EL (cell line): ENCODE measurements at regions not wholly inside any gene's neighbourhood (a gene's known extent, or its start where the extent isn't known, plus 50 kb on each side); places are given as distances from the start of the nearest gene placed in this dataset.

Experiments used
- DNase-seq: peaks from one replicate; pipeline ENCODE4 v3.0.0-alpha.2; 2016

DNA sequence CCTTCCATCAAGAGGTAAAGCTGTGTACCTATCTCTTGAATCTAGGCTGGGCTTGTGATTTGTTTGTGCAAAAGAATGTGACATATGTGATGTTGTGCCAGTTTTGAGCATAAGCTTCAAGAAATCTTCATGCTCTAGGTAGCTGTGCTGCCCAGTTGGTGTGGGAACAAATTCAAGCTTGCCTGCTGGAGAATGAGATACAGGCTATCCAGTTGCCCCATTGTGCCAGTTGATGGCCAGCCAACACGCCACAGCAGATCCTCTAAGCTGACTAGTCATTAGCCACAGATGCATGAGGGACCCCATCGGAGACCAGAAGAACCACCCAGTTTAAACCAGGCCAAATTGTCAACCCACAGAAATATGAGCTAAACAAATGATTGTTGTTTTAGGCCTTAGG lies 180.5 kb upstream of the MPHOSPH6 start:
- DNase-seq = no peak

DNA sequence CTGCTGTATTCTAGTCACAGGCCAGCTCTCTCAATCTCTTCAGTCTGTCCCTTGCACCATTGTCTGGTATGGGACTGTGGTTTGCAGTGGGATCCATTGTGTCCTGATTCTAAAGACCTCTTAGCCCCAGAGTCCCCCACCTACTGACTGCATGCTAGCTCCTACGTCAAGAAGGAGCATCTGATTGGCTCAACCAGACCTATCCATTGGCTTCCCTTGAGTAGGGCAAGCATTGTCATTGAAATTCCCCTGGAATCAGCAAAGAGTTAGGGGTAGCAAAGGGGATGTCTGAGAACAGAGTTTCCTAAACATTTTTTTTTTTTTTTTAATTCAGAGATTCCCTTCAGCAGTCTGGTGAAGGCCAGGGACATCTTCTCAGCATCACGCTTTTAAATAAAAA lies 175.3 kb upstream of the MPHOSPH6 start:
- DNase-seq = no peak

DNA sequence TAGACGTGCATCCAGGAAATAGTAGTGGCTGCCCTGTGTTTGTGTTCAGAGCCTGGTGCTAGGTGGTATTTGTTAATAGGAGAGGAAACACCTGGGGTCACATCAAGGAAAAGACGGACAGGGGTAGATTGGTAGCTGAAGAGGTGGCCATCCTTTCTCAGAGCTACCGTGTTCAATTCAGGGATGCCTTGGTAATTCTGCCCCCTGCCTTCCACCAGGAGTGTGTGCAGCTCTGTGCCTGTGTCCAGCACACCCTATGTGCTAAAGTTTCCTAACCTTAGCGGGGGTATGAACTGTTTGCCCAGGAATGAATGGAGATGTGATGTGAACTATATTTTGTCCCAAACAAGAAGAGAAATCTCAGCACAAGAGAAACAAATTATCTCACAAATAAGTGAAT lies 174.1 kb upstream of the MPHOSPH6 start:
- no peak for DNase-seq

DNA sequence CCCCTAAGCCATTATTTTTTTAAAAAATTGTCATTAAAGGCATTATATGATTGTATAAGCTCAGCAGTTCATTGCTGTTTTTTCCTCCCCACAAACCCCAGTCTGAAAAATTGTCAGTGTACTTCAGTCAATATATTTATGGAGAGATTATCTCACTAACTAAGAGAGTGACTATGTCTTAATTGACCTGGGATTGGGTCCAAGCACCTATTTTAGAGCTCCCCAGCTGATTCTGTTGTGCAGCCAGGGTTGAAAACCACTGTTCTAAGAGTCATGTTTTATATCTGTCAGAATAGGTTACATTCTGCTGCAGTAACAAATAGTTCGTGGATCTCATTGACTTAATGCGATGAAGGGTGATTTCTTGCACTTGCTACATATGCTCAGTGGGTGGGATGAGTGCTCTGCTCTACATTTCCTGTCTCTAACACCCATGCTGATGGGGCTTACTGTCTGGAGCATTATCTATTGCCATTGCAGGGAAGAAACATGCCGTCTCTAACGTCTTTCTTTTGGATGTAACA lies 171.2 kb upstream of the MPHOSPH6 start:
- no peak for DNase-seq

DNA sequence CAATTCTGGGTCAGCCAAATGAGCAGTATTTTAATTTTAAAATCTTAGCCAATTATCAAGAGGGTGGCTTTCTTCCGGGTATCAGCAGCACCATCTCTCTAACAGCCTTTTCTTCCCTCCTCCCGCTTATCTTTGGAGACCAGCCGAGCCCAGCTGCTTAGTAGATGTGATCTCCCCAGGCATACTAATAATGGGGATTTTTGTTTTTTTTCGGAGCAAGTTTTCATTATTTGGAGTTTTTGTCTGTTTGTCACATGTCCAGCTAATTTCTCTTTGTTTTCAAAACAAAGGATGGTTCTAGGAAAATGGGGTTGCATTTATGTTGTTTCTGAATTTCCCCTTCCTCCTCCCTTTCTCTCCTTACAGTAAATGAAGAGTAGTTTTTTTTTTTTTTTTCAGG lies 170.5 kb upstream of the MPHOSPH6 start:
- DNase-seq = no peak

DNA sequence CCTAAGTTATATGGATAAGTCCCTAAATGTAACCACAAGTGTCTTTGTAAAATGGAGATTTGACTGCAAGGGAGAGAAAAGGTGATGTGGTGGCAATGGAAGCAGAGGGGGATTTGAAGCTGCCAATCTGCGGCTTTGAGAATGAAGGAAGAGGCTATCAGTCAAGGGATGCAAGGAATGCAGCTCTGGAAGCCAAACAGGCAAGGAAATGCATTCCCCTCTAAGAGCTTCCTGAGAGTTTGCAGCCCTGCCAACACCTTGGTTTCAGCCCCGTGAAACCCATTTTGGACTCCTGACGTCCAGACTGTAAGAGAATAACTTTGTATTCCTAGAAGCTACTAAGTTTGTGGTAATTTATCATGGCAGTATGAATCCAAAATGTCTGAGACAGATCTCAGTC lies 167.3 kb upstream of the MPHOSPH6 start:
- no peak for DNase-seq

DNA sequence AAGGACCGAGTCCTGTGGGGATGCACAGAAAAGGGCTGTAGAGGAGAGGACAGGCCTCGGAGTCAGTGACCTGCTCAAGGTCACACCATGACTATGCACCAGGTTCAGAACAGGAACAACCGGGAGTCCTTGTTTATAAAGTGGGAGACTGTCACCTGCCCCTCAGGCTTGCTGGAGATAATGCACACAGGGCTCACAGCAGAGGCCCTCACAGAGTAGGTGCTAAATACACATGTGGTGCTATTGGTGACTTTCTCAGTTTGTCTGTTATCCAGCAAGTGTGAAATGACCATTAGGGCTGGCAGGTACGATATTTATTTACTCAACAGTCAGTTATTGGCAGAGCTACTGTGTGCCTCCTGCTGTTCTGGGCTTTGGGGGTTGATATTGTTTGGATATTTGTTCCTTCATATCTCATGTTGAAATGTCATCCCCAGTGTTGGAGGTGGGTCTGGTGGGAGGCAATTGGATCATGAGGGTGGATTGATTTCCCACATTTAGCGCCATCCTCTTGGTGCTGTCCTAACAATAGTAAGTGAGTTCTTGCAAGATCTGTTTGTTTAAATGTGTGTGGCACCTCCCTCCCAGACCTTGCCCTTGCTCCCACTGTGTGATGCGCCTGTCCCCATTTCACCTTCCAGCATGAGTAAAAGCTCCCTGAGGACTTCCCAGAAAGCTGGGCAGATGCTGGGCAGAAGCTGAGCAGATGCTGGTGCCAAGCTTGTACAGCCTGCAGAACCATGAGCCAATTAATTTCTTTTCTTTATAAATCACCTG lies 162.1 kb upstream of the MPHOSPH6 start:
- no peak for DNase-seq

DNA sequence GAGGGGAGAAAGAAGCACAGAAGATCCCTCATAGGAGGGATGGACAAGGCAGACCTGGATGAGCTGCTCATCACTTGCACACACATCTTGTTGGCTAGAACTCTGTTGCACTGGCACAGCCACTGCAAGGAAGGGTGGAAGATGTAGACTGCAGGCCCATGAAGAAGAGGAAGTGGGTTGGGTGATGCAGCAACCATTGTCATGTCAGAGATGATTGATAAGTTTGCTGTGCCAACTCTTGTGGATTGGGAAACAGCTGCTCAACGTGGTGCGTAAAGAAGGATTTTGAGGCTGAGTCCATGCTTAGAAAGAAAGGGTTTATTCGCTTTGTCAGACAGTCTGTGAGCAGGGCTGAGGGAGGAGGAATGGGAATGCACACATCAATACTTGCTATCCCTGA lies 161.4 kb upstream of the MPHOSPH6 start:
- no peak for DNase-seq

DNA sequence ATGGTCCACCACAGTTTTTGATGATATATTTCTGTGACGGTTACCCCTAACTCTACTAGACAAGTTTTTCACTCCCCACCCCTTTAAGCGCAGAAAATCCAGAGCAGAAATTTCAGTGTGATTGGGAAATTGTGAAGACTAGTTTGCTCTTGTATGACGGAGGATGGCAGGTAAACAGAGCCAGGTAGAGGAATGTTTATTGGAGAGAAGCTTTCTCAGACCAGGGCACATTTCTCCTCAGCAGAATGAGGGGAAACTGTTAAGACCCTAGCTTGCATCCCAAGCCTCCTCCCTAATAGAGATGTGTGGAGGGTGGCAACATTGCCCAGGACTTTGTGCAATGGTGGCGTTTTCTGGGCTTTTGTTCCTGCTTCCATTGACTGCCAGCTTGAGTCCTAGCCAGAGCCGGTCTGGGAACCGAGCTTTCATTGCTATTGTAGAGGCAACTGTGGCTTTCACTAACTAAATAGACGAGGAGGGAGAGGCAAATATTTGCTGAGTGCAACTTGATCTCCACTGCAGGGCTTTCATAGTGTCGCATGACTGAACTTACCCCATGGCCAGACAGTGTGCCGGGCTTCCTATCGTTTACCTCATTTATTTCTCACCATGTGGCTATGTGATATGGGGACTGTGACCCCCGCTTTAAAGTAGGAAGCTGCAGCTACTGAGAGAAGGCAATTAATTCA lies 159.6 kb upstream of the MPHOSPH6 start:
- no peak for DNase-seq

DNA sequence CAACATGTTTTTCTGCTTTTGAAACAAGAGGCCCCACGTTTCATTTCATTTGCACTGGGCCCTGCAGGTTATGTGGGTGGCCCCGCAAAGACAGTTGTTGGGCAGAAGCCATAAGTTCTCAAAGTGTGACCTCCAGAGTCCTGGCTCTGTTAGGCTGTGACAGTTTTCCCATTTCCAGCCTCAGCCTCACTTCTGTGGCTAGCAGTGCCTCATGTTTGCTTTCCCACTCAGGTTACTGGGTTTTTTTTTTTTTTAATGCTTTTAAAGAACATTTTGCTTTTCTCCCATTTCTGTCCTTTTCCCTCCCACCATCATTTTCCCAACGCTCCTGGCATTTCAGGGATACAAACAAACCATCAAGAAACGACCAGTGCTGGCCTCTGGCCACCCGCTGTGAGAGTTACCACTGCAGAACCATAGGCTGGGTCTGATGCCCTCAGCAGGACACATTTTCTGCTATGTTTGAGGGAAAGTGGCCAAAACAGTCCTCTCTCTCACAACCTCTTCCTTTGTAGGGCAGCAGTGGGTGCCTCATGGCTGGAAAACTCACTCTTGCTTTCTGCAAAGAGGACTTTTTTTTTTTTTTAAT lies 159.0 kb upstream of the MPHOSPH6 start:
- no peak for DNase-seq

DNA sequence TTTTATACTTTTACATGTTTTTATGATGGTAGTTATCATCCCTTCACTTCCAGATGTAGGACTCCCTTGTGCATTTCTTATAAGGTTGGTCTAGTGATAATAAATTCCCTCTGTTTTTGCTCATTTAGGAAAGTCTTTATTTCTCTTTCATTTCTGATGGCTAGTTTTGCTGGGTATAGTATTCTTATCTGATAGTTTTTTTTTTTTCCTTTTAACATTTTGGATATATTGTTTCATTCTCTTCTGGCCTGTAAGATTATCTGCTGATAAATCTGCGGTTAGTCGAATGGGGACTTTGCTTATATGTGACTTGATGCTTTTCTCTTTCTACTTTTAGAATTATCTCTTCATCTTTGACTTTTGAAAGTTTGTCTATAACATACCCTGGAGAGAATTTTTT lies 153.1 kb upstream of the MPHOSPH6 start:
- no peak for DNase-seq

DNA sequence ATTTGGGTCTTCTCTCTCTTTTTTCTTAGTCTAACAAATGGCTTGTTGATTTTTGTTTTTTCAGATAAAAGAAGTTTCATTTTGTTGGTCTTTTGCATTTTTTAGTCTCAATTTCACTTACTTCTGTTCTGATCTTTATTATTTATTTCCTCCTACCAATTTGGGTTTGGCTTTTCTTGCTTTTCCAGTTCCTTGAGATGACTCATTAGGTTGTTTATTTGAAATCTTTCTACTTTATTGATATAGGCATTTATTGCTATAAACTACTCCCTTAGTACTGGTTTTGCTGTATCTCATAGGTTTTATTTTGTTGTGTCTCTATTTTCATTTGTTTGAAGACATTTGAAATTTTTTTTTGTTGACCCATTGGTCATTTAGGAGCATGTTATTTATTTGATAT lies 152.2 kb upstream of the MPHOSPH6 start:
- DNase-seq = no peak

DNA sequence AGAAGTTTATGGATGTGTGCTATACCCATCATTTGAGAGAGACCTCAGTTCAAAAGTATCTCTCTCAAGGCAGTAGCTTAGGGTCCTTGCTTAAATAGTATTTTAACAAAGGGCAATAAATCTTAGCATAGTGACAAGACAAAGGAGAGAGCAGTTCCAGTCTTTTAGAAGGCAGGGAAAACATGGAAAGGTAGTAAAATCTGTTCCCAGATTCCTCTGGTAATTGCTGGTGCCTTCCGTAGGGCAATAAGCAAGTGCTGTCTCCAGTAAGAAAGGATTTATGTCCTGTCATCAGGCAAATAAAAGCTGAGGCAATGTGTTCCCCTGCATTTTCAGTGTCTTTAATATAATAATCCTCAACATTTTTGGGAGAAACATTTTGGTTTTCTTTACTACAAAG lies 149.0 kb upstream of the MPHOSPH6 start:
- no peak for DNase-seq

DNA sequence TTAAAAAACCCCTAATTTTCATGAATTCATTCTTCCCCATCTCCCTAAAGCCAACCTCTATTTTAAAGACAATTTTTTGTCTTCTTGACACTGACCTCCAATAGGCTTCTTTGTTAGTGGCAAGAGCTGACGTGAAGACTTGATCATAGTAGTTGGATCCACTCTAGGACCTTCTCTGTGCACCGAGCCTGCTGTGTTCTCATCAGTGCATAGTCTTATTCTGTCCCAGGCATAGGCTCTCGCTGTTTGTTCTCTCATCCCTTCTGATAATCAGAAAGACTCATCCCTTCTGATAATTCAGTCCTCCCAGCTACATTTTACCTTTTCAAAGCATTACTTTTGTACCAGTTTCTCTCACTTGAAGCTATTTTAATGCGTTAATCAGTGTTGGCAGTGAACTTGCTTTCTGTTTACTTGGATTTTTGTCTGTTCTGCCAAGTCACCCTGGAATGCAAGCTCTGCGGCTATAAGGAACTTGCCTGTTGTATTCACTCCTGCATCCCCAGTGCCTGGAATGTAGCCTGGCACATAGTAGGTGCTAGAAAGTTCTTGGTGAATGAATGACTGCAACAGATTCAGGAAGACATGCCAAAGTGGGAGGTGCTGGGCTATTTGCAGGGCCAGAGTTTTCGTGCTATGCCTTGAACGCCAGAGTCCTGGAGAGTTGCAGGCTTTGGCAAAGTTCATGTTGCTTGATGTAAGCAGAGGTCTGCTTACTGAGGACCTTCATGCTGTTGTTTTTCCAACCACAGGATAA lies 147.6 kb upstream of the MPHOSPH6 start:
- no peak for DNase-seq

DNA sequence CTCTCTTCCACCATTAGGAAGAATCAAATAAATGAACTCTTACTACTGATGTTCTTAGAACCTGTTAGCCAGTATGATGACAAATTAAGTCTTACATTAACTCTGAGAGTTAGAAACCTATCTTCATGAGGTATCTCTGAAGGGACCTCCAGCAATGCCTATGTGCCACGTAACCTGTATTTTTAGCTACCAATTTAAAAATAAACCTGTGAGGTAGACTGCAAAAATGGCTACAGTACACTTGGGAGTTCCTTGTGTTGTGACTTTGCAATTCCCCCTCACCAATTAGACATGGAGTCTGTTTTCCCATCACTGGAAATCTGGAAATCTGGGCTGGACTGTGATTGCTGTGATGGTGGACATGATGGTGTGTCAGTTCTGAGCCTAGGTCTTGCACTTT lies 143.7 kb upstream of the MPHOSPH6 start:
- DNase-seq = no peak

DNA sequence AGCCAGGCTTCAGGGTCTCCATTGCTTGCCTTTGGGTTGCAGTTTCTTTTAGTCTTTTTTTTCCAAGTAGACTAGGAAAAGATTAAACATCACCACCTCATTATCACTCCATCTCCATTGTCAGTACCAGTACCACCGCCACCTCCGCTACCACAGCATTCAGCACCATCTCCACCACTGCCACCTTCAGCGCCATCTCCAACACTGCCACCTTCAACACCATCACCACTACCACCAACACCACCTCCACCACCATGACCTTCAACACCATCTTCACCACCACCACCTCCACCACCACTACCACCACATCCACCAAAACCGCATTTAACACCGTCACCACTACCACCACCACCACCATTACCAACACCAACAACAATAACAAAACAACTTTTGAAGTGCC lies 141.5 kb upstream of the MPHOSPH6 start:
- no peak for DNase-seq

DNA sequence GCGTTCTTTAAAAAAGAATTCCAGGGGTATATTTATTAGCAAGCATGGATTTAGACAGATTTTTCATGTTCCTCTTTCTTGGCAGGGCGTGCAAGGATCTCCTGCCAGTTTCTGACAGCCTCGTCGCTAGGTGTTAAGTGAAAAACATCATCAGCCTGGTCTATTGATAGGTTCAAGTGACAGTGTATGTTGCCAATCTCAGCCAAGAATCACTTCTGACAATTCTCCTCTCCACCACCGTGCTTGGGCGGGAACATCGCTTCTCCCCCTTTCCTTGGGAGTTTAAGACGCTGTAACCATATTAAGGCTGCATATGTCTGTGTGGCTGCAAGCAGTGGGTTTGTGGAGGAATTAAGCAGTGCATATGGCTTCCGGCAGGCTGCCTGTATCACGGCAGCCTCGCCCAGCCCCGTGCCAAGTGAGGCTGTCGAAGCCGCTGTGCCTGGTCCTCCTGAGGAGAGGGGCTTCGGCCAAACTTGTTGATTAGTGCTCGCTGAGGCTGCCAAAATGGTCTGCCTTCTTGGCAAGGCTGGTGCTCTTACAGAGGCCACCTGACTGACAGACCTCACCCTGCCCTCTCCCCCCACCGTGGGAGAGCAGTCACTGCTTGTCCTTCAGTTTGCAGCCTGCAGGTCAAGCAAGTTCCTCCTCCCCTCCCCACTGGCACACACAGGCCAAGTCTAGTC lies 132.2 kb upstream of the MPHOSPH6 start:
- DNase-seq = no peak

DNA sequence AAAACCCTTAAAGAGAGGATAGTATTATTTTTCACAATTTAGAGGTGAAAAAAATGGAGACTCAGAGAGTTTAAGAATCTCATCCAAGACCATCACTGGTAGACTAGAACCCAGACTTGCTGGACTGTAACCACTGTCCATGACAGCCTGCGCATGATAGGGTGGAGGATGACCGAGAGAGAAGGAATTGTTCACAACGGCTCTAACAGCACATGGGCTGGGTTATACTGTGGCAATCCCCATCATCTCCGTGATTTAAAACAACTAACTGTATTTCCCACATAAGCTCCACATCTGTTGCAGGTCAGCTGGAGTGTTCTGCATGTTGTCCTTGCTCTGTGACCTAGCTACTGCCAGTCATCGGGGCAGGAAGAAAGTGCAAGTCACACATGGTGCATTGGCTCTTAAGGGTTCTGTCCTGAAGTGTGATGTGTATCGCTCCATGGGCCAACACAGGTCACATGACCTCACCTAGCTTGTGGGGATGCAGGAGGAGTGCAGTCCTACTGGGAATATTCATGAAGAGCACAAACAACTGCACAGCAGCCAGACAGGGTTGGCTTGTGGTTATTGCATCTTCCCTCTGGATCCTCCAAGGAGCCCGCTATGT lies 131.2 kb upstream of the MPHOSPH6 start:
- no peak for DNase-seq

DNA sequence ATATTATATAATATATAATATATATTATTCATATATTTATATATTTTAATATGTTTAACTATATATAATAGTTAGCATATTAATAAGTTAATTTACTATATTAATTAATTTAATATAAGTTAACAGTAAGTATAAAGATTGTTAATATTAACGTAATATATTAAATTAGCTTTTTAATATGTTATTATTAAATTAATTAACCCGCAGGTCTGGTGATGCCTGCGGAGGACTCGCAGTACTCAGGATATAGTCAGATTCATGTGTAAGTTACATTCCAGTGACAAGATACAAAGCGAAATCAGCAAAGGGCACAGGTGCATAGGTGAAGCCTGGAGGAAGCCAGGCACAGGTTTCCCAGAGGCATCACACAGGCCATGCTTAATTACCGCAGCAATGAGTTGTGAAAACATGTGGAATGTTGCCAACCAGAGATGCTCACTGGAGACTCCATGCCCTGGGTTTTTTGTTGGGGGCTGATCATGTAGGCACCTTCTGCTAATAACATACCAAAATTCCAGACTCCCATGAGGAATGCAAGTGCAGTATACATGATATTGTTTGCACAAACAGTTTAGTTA lies 130.4 kb upstream of the MPHOSPH6 start:
- no peak for DNase-seq

DNA sequence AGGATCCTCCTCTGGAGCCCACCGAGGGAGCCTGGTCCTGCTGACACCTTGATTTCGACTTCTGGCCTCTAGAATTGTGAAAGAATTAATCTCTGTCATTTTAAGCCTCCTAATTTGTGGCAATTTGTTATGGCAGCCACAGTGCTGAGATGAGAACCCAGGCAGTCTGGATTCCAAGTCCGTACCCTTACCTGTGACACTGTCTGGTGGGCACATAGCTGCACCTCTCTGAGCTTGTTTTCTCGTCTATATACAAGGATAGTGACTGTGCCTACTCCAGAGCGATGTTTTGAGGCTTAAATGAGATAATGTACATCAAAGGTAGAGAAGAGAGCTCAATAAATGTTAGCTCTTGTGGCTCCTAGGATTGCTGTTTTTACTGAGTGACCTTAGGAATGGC lies 128.4 kb upstream of the MPHOSPH6 start:
- DNase-seq = no peak

DNA sequence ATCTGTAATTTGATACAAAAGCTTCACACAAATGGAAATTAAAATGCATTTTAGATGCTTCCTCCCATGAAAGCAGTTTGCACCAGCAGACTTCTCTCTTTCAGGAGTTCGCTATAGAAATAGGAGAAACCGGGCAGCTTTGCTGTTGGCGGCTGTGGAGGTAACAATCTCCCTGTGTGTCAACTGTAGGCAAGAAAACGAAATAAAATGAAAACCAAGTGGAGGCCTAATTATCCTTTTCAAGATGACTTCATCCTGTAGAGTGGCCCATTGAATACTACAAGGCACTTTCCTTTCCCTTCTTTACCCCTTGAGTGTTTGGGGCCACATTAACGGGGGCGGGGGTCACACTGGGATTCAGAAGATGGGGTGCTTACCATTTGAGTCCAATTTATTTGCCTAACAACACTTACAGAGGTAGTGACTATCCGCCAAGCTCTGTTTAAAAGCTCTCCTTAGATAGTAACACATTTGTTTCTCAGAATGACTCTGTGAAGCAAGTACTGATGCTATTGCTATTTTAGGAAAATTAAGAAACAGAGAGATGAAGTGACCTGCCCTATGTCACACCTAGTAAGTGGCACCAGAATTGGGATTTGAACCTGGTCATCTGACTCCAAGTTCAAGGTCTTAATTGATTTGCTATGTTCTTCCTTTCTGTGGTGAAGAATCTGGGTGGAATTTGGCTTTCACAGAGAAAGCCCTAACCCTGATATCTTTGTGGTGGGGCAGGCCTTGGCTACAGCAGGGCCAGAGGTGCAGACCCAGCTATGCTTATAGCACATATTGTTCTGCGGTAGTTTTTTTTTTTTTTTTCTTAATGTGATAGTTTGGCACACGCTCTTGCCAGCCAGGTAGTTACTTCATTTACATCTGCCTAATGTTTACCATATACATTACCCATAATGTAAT lies 125.5 kb upstream of the MPHOSPH6 start:
- no peak for DNase-seq
